Fibroblast of mammary gland (primary cell): ENCODE measurements at regions not wholly inside any gene's neighbourhood (a gene's known extent, or its start where the extent isn't known, plus 50 kb on each side); places are given as distances from the start of the nearest gene placed in this dataset.
A peak's percentile ranks its signal among the peaks of the same experiment; 100 is the strongest.

Experiments used
- DNase-seq: peaks from one replicate; pipeline ENCODE4 v3.0.0-alpha.2; 2010; ENCODE audit warnings: low read depth
- H3K4me3 ChIP-seq: 2 replicates; pipeline ENCODE4 v1.5.1; 2011; ENCODE audit warnings: low read depth, mild to moderate bottlenecking, low read length, moderate library complexity; ENCODE audit not compliant: control insufficient read depth
- TF ChIP-seq, protein P1 (sequence below): conservative IDR thresholded peaks from 2 replicates; pipeline ENCODE4 v1.5.1; 2011; ENCODE audit warnings: low read depth, low read length, inconsistent platforms; ENCODE audit not compliant: control insufficient read depth, insufficient read depth

DNA sequence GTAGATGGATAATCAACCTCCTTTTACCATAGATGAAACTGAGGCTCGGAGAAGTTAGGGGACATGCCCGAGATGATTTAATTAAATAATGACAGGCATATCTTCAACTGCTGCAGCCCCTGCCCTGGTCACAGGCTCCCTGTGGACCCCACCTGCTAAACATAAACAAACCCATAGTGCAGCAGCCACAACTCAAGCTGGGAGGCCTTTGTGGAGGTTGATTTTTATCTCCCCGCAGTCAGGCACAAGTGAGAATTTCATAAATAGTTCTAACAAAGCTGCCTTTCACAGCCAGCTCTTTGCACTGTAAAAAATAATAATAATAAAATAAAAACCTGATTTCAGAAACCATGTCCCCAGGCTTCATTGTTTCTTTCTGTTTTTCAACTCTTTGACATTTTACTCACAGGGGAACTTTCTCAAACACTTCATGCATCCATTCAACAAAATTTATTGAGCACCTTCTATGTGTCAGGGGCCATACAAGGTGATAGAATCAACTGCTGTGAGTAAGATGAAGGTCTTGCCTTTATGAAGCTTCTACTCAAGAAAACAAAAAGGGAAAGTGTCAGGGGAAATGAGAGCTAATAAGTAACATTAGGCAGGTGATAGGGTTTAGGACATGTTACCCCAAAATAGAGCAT is 393.6 kb upstream of the PROK2 start:
- DNase-seq: no peak
- TF ChIP-seq, protein P1, sequence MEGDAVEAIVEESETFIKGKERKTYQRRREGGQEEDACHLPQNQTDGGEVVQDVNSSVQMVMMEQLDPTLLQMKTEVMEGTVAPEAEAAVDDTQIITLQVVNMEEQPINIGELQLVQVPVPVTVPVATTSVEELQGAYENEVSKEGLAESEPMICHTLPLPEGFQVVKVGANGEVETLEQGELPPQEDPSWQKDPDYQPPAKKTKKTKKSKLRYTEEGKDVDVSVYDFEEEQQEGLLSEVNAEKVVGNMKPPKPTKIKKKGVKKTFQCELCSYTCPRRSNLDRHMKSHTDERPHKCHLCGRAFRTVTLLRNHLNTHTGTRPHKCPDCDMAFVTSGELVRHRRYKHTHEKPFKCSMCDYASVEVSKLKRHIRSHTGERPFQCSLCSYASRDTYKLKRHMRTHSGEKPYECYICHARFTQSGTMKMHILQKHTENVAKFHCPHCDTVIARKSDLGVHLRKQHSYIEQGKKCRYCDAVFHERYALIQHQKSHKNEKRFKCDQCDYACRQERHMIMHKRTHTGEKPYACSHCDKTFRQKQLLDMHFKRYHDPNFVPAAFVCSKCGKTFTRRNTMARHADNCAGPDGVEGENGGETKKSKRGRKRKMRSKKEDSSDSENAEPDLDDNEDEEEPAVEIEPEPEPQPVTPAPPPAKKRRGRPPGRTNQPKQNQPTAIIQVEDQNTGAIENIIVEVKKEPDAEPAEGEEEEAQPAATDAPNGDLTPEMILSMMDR: no peak
- no peak overlapping the region for H3K4me3 ChIP-seq

DNA sequence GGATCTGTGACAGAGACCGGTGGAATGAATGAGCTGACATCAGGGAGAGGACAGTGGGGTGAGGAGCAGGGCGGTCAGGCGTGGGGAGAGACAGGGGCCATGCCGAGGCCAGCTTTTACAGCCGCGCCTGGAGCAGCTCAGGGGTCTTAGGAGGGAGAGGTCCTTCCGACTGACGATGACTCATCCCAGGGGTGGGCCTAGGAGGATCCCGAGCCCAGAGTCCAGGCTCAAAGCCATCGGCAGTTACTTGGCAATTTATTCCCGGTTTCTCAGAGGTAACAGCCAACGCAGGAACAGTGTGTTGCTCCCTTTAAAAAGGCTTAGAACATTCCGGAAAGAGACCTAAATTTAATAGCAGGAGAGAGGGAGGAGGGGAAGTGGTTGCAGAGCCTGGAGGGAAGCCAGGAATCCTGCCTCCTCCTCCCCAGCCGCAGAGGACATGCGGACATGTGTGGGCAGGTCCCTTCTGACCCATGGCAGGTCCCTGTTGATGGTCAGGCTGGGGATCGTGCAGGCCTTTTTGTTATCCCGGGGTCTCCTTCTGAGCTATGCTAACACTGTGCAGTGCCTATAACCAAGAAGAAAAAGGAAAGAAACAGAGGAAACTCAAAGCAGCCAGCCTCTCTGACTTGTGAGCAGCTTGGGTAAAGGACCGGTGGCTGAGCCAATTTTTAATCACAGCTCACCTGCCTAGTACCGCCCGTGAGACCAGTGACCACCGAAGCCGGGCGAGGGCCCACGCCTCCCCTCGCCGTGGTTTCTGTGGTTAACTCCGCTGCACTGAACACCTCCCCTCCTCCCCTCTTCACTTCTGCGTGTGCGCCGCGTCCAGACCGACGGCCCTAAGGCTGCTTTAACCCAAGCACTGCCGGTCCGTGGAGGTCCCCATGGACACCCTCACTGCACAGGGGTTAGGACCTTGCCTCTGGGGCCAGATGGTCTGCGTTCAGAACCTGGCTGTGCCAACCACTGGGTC is 392.4 kb upstream of the PROK2 start:
- TF ChIP-seq, protein P1: no peak
- DNase-seq: peak; percentile 86
- no peak overlapping the region for H3K4me3 ChIP-seq

DNA sequence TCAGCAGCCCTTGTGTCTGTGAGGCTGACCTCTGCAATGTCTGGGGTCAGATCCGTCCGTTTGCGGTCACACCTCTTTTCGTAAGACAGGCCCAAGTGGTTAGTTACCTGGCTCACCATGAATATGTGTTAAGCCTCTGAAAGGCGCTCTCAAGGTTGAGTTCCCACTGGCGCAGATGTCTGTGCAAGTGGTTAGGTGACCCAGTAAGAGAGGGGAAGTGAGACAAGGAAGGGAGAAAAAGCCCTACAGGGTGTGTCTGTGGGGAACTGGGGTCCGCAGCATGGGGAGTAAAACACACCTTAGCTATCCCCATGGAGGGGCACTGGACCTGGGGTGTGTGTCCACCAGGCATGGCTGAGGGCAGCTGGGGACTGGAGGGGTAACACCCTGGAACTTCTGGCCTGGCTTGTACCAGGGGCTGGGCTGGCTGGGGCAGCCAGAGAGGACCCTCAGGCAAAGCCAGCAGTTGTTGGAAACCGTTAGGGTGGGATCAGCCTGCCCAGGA is 391.6 kb upstream of the PROK2 start:
- no peak for DNase-seq
- TF ChIP-seq, protein P1: no peak

DNA sequence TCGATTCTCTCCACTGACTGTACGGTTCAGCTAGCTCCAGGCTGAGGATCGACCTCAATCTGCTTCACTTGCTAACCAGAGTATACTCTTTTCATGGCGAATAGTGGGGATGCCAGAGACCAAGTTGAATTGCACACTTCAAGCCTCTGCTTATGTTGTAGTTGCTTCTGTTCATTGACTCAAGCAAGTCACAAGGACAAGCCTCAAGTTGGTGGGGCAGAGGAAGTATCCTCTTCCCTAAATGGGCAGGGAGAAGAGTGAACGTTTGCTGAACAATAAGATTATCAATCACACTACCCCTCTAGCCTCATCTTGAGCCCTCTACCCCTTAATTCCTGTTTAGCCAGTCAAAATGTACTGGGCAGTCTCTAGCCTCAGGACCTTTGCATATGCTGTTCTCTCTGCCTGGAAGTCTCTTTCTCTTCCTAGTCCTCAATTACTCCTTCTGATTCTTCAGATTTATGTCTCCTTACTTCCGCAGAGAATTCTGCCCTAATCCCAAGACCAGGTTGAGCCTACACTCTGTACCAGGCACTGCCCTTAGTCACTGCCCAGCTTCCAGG is 390.4 kb upstream of the PROK2 start:
- TF ChIP-seq, protein P1: no peak
- DNase-seq: no peak
- no peak overlapping the region for H3K4me3 ChIP-seq

More for the DNA sequence above, 391.6 kb upstream of the PROK2 start:
- H3K4me3 ChIP-seq: no peak overlapping the region

DNA sequence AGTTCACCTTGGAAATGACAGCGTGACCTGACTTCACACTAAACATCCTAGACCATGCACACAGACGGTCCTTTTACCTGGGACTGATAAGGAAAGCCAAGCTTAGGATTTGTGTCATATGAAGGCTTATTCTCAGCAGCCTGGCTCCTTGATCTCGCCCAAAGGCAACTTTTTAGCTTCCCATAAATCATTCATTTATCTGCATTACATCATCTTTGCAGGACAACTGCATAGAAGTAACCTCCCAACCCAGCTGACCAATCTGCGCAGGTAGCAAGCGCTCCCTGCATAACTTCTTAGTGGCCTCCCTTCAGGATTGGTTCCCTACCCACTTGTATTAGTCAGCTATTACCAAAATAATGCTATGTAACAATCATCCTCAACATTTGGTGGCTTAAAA is 389.9 kb upstream of the PROK2 start:
- H3K4me3 ChIP-seq: no peak overlapping the region
- TF ChIP-seq, protein P1: no peak
- no peak for DNase-seq

DNA sequence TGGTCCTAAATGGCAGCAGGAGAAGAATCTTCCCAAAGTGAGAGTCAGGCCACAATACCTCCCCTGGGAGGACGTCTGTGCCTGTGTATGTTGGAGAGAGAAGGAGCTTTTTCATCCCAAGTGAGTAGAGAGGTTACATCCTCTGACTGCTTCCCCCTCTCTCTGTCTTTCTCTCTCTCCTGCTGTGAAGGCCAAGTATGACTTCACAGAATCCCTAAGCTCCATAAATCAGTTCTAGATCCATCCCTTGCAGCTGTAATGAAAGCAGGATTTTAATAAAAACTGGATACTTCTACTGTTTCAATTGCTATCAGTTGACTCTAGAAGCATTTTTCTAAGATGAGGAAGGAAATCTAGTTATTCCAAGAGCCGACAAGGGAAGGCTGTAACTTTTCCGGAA is 389.1 kb upstream of the PROK2 start:
- TF ChIP-seq, protein P1: no peak
- no peak overlapping the region for H3K4me3 ChIP-seq
- peak; percentile 83 for DNase-seq
